C4-2B (cell line): ENCODE measurements at regions not wholly inside any gene's neighbourhood (a gene's known extent, or its start where the extent isn't known, plus 50 kb on each side); places are given as distances from the start of the nearest gene placed in this dataset.
A peak's percentile ranks its signal among the peaks of the same experiment; 100 is the strongest.

Experiments used
- H3K27ac ChIP-seq: fragments of 450-650 bp; 2 replicates; pipeline ENCODE4 v1.5.1; 2017
- CTCF ChIP-seq: fragments of 450-650 bp; conservative IDR thresholded peaks from 2 replicates; pipeline ENCODE4 v1.5.1; 2017; ENCODE audit warnings: mild to moderate bottlenecking
- ZFX ChIP-seq: fragments of 450-650 bp; IDR thresholded peaks from 2 replicates; pipeline ENCODE4 v1.6.1; 2017

GRCh38 chr13:50527612-50528509 is 315.6 kb downstream of the DLEU7 start:
- H3K27ac ChIP-seq, result peak overlapping the region; percentile 44
- TF ChIP-seq CTCF (no peak), ZFX (no peak)

GRCh38 chr13:50529154-50529882 is 314.2 kb downstream of the DLEU7 start:
- peak overlapping the region; percentile 56 for H3K27ac ChIP-seq
- no peak for TF ChIP-seq ZFX
- no peak for TF ChIP-seq CTCF

- H3K27ac ChIP-seq, result no peak overlapping the region
- no peak for TF ChIP-seq ZFX
- peak; percentile 75 for TF ChIP-seq CTCF
Observed at GRCh38 chr13:50531917-50532899, 311.3 kb downstream of the DLEU7 start.

- no peak for TF ChIP-seq CTCF
- no peak for TF ChIP-seq ZFX
- no peak overlapping the region for H3K27ac ChIP-seq
Observed at GRCh38 chr13:50535050-50535449, 308.4 kb downstream of the DLEU7 start.

- TF ChIP-seq ZFX (no peak), CTCF (no peak)
- no peak overlapping the region for H3K27ac ChIP-seq
Observed at GRCh38 chr13:50537029-50537428, 306.5 kb downstream of the DLEU7 start.

GRCh38 chr13:50539791-50540530 is 303.5 kb downstream of the DLEU7 start:
- H3K27ac ChIP-seq, result no peak overlapping the region
- TF ChIP-seq CTCF, result no peak
- no peak for TF ChIP-seq ZFX
